ENCODE measurements at regions not wholly inside any gene's neighbourhood (a gene's known extent, or its start where the extent isn't known, plus 50 kb on each side); places are given as distances from the start of the nearest gene placed in this dataset.

GRCh38 chr11:19426756-19427403, 186.1 kb upstream of the E2F8 start:
- H2AFZ ChIP-seq (ENCODE audit: low read depth, low read length), result no peak overlapping the region
- H3K9ac ChIP-seq (ENCODE audit: low read length), result no peak overlapping the region
- H3K27me3 ChIP-seq (ENCODE audit: insufficient read depth, low read depth, low read length), result no peaks in the 10 kb centered on the region
- H3F3A ChIP-seq (ENCODE audit: insufficient read depth, low read length, poor library complexity, severe bottlenecking), result no peaks in the 10 kb centered on the region
- TF ChIP-seq EZH2 (IDR thresholded peaks at IDR 0.05; ENCODE audit: borderline replicate concordance, insufficient read depth, low read length, poor library complexity, severe bottlenecking), result no peak
- no peak for TF ChIP-seq EP300 (conservative IDR thresholded peaks at IDR 0.05; ENCODE audit: poor library complexity, severe bottlenecking)
- TF ChIP-seq TAF1 (IDR thresholded peaks at IDR 0.05; ENCODE audit: low read depth), result no peak
- no peak for TF ChIP-seq POLR2AphosphoS5 (IDR thresholded peaks at IDR 0.05)
- TF ChIP-seq REST (IDR thresholded peaks at IDR 0.05; ENCODE audit: borderline replicate concordance), result no peak
- TF ChIP-seq SMC3 (conservative IDR thresholded peaks at IDR 0.05; ENCODE audit: poor library complexity), result no peak
- TF ChIP-seq CTCF (IDR thresholded peaks at IDR 0.05; ENCODE audit: poor library complexity, severe bottlenecking), result no peak
- no peak for TF ChIP-seq RAD21 (conservative IDR thresholded peaks at IDR 0.05)
- TF ChIP-seq MXI1 (conservative IDR thresholded peaks at IDR 0.05; ENCODE audit: poor library complexity, severe bottlenecking), result no peak
- H3K4me2 ChIP-seq (ENCODE audit: low read length), result no peak overlapping the region
- H3K36me3 ChIP-seq (ENCODE audit: insufficient read depth, low read length), result no peaks in the 10 kb centered on the region
- no peaks in the 10 kb centered on the region for H3K9me2 ChIP-seq (ENCODE audit: insufficient read depth, low read length)
- H3K4me3 ChIP-seq (ENCODE audit: low read length), result no peak overlapping the region
- H3K27ac ChIP-seq (ENCODE audit: low read length), result no peak overlapping the region
- no peaks in the 10 kb centered on the region for H3K79me2 ChIP-seq (replicated peaks; ENCODE audit: insufficient read depth, low read length)
- no peaks in the 10 kb centered on the region for H3K9me3 ChIP-seq (ENCODE audit: low read length)
- no peaks in the 10 kb centered on the region for H4K20me1 ChIP-seq (ENCODE audit: insufficient read depth)

- TF ChIP-seq TAF1 (IDR thresholded peaks at IDR 0.05; ENCODE audit: low read depth) (no peak), EZH2 (IDR thresholded peaks at IDR 0.05; ENCODE audit: borderline replicate concordance, insufficient read depth, low read length, poor library complexity, severe bottlenecking) (no peak), POLR2AphosphoS5 (IDR thresholded peaks at IDR 0.05) (no peak), EP300 (conservative IDR thresholded peaks at IDR 0.05; ENCODE audit: poor library complexity, severe bottlenecking) (no peak), CTCF (IDR thresholded peaks at IDR 0.05; ENCODE audit: poor library complexity, severe bottlenecking) (no peak), RAD21 (conservative IDR thresholded peaks at IDR 0.05) (no peak), MXI1 (conservative IDR thresholded peaks at IDR 0.05; ENCODE audit: poor library complexity, severe bottlenecking) (no peak), SMC3 (conservative IDR thresholded peaks at IDR 0.05; ENCODE audit: poor library complexity) (no peak), REST (IDR thresholded peaks at IDR 0.05; ENCODE audit: borderline replicate concordance) (no peak)
- Histone ChIP-seq H3K9me2 (ENCODE audit: insufficient read depth, low read length) (no peaks in the 10 kb centered on the region), H3K27ac (ENCODE audit: low read length) (no peak overlapping the region)
These were observed 185.4 kb upstream of the E2F8 start for GRCh38 chr11:19426011-19426755.

More at GRCh38 chr11:19426011-19426755, 185.4 kb upstream of the E2F8 start:
- Histone ChIP-seq H3K9me3 (ENCODE audit: low read length) (no peaks in the 10 kb centered on the region), H3K79me2 (replicated peaks; ENCODE audit: insufficient read depth, low read length) (no peaks in the 10 kb centered on the region), H3K27me3 (ENCODE audit: insufficient read depth, low read depth, low read length) (no peaks in the 10 kb centered on the region), H3K36me3 (ENCODE audit: insufficient read depth, low read length) (no peaks in the 10 kb centered on the region), H2AFZ (ENCODE audit: low read depth, low read length) (no peak overlapping the region), H3F3A (ENCODE audit: insufficient read depth, low read length, poor library complexity, severe bottlenecking) (no peaks in the 10 kb centered on the region), H4K20me1 (ENCODE audit: insufficient read depth) (no peaks in the 10 kb centered on the region), H3K4me2 (ENCODE audit: low read length) (no peak overlapping the region), H3K9ac (ENCODE audit: low read length) (no peak overlapping the region), H3K4me3 (ENCODE audit: low read length) (no peak overlapping the region)

Measured in neural cell (in vitro differentiated cells).